ENCODE measurements at regions not wholly inside any gene's neighbourhood (a gene's known extent, or its start where the extent isn't known, plus 50 kb on each side); places are given as distances from the start of the nearest gene placed in this dataset.
"Not testable (repeated sequence)": the region's sequence is repeated elsewhere in the genome, so short reads cannot be mapped to it uniquely, and the experiment has no call there.

DNA sequence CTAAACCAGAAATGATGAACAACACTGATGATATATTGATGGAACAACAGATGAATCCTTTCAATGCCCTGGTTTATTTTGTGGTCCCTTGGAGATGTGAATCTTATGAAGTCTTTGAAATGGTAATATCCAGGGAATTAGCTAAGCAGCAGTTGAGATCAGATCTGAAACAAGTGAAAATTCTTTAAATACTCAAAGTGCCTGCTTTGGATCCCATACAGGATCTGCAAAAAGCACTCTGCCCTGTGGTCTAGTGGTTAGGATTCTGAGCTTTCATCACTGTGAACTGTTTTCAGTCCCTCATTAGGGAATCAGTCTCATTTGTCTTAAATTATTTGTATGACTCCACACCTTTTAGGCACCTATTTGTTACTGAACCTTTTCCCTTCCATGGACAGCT, 211.3 kb upstream of the TGIF2LY start:
- not testable (repeated sequence) for H3K9ac ChIP-seq (ENCODE audit: insufficient read length, low read depth); DNase-seq (ENCODE audit: low read depth, low spot score); H3K9me3 ChIP-seq (ENCODE audit: insufficient read depth, low read length); H3K4me3 ChIP-seq (ENCODE audit: insufficient read length, low read depth); H3K4me1 ChIP-seq (ENCODE audit: insufficient read depth, insufficient read length); H3K36me3 ChIP-seq (ENCODE audit: insufficient read depth, insufficient read length, low read length); H3K27me3 ChIP-seq (ENCODE audit: insufficient read depth, insufficient read length)

DNA sequence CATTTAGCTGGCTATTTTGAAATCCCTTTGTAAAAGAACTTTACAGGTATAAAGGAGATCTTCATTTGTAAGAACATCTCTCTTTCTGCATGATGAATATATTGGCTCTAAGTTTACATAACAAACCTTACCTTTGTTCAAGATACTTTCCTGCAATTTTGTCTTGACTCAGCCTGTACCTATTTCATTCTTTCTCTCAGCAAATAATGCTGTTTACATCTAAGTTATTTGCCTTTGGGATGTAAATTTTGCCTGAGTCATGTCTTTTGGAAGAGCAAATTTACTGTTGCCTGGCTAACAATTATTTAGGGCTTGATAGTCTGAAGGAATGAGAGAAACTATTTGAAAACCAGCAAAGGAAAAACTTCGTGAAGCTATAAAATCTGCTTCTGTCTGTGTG, 210.4 kb upstream of the TGIF2LY start:
- H3K9me3 ChIP-seq (ENCODE audit: insufficient read depth, low read length); H3K9ac ChIP-seq (ENCODE audit: insufficient read length, low read depth); H3K4me1 ChIP-seq (ENCODE audit: insufficient read depth, insufficient read length); H3K36me3 ChIP-seq (ENCODE audit: insufficient read depth, insufficient read length, low read length); H3K4me3 ChIP-seq (ENCODE audit: insufficient read length, low read depth); DNase-seq (ENCODE audit: low read depth, low spot score); H3K27me3 ChIP-seq (ENCODE audit: insufficient read depth, insufficient read length): not testable (repeated sequence)

DNA sequence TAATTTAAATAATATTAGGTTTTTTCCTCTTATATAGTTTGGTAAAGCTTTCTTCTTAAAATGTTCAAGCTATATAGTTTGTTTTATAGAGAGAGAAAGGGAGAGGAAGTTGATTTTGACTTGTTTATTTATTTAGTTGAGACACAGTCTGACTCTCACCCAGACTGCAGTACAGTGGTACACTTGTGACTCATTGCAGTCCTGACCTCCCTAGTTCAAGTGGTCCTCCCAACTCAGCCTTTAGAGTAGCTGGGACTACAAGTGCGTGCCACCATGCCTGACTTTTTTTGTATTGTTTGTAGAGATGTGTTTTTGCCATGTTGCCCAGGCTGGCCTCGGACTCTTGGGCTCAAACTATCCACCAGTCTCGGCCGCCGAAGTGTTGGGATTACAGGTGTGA, 187.4 kb upstream of the TGIF2LY start:
- H3K4me3 ChIP-seq (ENCODE audit: insufficient read length, low read depth); H3K27me3 ChIP-seq (ENCODE audit: insufficient read depth, insufficient read length); H3K4me1 ChIP-seq (ENCODE audit: insufficient read depth, insufficient read length); H3K36me3 ChIP-seq (ENCODE audit: insufficient read depth, insufficient read length, low read length); DNase-seq (ENCODE audit: low read depth, low spot score); H3K9me3 ChIP-seq (ENCODE audit: insufficient read depth, low read length); H3K9ac ChIP-seq (ENCODE audit: insufficient read length, low read depth): not testable (repeated sequence)

DNA sequence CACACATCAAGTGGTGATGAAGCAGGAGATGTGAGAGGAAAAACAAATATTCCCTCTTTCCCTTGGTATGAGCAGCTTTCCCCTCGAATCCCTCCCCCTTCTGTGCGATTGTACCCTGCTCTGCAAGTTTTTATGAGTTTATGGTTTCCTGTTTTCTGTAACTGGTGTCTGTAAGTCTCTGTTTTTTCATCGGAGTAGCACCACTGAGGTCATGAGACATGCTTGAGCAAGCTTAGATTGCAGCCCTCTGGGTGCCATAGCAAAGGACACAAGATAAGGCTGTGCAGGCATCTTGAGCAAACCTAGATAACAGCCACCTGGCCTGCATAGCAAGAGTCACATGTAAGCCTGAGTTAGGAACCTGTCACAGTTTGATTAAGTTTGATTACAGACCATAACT, 174.6 kb upstream of the TGIF2LY start:
- H3K4me1 ChIP-seq (ENCODE audit: insufficient read depth, insufficient read length); H3K36me3 ChIP-seq (ENCODE audit: insufficient read depth, insufficient read length, low read length); H3K27me3 ChIP-seq (ENCODE audit: insufficient read depth, insufficient read length); H3K9ac ChIP-seq (ENCODE audit: insufficient read length, low read depth); DNase-seq (ENCODE audit: low read depth, low spot score); H3K9me3 ChIP-seq (ENCODE audit: insufficient read depth, low read length); H3K4me3 ChIP-seq (ENCODE audit: insufficient read length, low read depth): not testable (repeated sequence)

DNA sequence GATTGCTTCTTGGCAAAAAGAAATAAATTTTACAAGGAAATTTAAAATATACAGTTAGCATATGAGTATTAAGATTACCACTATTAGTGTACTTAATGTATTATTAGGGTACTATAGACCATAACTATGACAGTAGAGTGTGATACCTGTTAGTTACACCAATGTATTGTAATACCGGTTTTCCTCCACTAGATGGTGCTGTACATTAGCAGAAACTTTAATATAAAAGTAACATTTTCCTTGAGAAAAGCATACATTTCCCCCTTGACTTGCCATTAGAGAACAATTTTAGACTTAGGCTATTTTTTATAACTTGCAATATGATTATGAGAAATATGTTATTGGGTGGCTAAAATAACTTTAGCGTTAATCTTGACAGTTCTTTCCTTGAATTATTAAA, 173.3 kb upstream of the TGIF2LY start:
- H3K9ac ChIP-seq (ENCODE audit: insufficient read length, low read depth); H3K36me3 ChIP-seq (ENCODE audit: insufficient read depth, insufficient read length, low read length); DNase-seq (ENCODE audit: low read depth, low spot score); H3K9me3 ChIP-seq (ENCODE audit: insufficient read depth, low read length); H3K4me1 ChIP-seq (ENCODE audit: insufficient read depth, insufficient read length); H3K4me3 ChIP-seq (ENCODE audit: insufficient read length, low read depth); H3K27me3 ChIP-seq (ENCODE audit: insufficient read depth, insufficient read length): not testable (repeated sequence)

DNA sequence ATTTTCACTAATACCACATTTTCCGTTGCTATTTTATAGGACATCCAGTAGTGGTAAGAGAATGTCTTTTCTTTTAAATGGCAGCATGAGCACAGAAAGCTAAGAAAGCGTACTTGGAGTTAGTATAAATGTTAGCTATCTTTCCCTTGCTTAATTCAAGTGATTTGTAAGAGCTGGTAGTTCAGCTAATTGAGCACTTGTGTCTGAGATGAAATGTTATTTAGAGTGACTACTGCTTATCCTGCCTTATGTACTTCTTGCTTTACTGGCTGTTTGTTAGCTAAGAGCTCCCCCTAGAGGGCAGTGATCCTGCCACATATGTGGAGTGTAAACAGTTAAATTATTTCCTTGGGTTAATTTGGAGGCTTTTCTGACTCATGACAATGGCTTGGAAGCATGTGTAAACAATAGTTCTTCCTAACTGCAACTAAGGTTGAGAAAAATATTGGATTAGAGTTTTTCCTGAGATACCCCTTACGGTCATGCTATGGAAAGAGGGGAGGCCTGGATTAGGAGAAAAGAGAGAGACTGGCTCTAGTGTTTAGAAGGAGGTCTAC, 171.9 kb upstream of the TGIF2LY start:
- not testable (repeated sequence) for H3K9ac ChIP-seq (ENCODE audit: insufficient read length, low read depth); H3K36me3 ChIP-seq (ENCODE audit: insufficient read depth, insufficient read length, low read length); H3K9me3 ChIP-seq (ENCODE audit: insufficient read depth, low read length); H3K4me1 ChIP-seq (ENCODE audit: insufficient read depth, insufficient read length); DNase-seq (ENCODE audit: low read depth, low spot score); H3K27me3 ChIP-seq (ENCODE audit: insufficient read depth, insufficient read length); H3K4me3 ChIP-seq (ENCODE audit: insufficient read length, low read depth)

DNA sequence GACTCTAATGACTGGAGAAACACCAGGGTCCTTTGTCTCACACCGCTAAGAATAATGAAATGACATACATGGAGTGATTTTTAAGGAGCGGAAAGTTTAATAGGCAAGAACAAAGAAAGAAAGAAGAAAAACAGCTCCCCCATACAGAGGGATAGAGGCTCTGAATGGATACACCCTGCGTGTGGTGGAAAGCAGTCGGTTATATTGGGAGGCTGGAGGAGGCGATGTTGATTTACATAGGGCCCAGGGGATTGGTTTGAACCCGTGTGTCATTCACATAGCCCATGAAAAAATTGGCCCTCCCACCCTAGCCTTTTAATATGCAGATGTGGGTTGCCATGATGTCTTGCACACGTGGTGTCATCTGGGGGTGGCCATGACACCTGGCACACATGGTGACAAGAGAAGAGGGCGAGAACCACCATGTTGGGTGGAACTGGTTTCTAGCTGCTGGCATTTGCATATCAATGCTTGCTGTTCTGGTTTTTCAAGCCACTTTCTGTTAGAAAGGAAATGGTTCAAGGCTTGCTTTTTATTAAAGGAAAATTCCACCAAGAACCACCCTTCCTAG, 168.5 kb upstream of the TGIF2LY start:
- not testable (repeated sequence) for H3K36me3 ChIP-seq (ENCODE audit: insufficient read depth, insufficient read length, low read length); H3K9ac ChIP-seq (ENCODE audit: insufficient read length, low read depth); DNase-seq (ENCODE audit: low read depth, low spot score); H3K9me3 ChIP-seq (ENCODE audit: insufficient read depth, low read length); H3K4me3 ChIP-seq (ENCODE audit: insufficient read length, low read depth); H3K4me1 ChIP-seq (ENCODE audit: insufficient read depth, insufficient read length); H3K27me3 ChIP-seq (ENCODE audit: insufficient read depth, insufficient read length)
